SK-N-SH (cell line): ENCODE measurements at regions not wholly inside any gene's neighbourhood (a gene's known extent, or its start where the extent isn't known, plus 50 kb on each side); places are given as distances from the start of the nearest gene placed in this dataset.

ENCODE experiments used
- CTCF ChIA-PET: fragments of 300-600, 350-600 bp; formaldehyde crosslinking; extraction: SDS; loops from one replicate; lab custom pipeline; 2021; lab: Yijun Ruan, JAX
- POLR2A ChIA-PET: fragments of 350-600 bp; sonication (Branson Sonifier 250); formaldehyde crosslinking; extraction: SDS; loops from one replicate; lab custom pipeline; 2020; ENCODE audit warnings: antibody characterized with exemption, inconsistent platforms; lab: Yijun Ruan, JAX
- DNase-seq: peaks from one replicate; pipeline ENCODE4 v3.0.0; 2012
- H2AFZ ChIP-seq: fragments of 200-600 bp; sonication (generic); 2 replicates; pipeline ENCODE4 v1.8.1; 2016; ENCODE audit warnings: antibody characterized with exemption, mild to moderate bottlenecking, low read depth
- H3F3A ChIP-seq: fragments of 200-600 bp; sonication (generic); replicated peaks from 2 replicates; pipeline ENCODE3; 2016; ENCODE audit warnings: antibody characterized with exemption, mild to moderate bottlenecking; ENCODE audit not compliant: insufficient read depth
- H3K27ac ChIP-seq, 2 experiments: fragments of 200-500 bp in 1 of 2; fragments of 200-600 bp in 1 of 2; sonication (Bioruptor generic) in 1 of 2; sonication (generic), shearing (Covaris generic) in 1 of 2; 2 replicates each; pipeline versions ENCODE4 v1.5.1 to v1.6.1; 2014 to 2016; ENCODE audit warnings: low read depth in 2 of 2, inconsistent platforms in 1 of 2, low read length in 1 of 2, mild to moderate bottlenecking in 1 of 2, mixed read lengths in 1 of 2
- H3K27me3 ChIP-seq: fragments of 200-600 bp; sonication (generic), shearing (Covaris generic); 2 replicates; pipeline ENCODE4 v1.6.1; 2016; ENCODE audit warnings: mixed run types; ENCODE audit not compliant: insufficient read depth
- H3K36me3 ChIP-seq, 2 experiments: fragments of 200-500 bp in 1 of 2; fragments of 200-600 bp in 1 of 2; sonication (Bioruptor generic) in 1 of 2; sonication (generic) in 1 of 2; replicated peaks in 1 of 2; 2 replicates each; pipeline versions ENCODE3 to v1.5.1; 2014 to 2016; ENCODE audit warnings: low read length in 1 of 2, mild to moderate bottlenecking in 1 of 2; ENCODE audit not compliant: insufficient read depth in 2 of 2, control insufficient read depth in 1 of 2
- H3K4me1 ChIP-seq, 2 experiments: fragments of 200-500 bp in 1 of 2; fragments of 200-600 bp in 1 of 2; sonication (Bioruptor generic) in 1 of 2; sonication (generic), shearing (Covaris generic) in 1 of 2; 2 replicates each; pipeline versions ENCODE4 v1.5.1 to v1.6.1; 2014 to 2016; ENCODE audit warnings: low read depth in 1 of 2, low read length in 1 of 2, mixed run types in 1 of 2; ENCODE audit not compliant: insufficient read depth in 2 of 2, control insufficient read depth in 1 of 2
- H3K4me2 ChIP-seq: fragments of 200-600 bp; sonication (generic), shearing (Covaris generic); 2 replicates; pipeline ENCODE4 v1.6.1; 2017; ENCODE audit warnings: mixed run types
- H3K4me3 ChIP-seq, 2 experiments: fragments of 200-500 bp in 1 of 2; fragments of 200-600 bp in 1 of 2; sonication (Bioruptor generic) in 1 of 2; sonication (generic), shearing (Covaris generic) in 1 of 2; 2 replicates each; pipeline versions ENCODE4 v1.5.1 to v1.8.1; 2014 to 2016; ENCODE audit warnings: low read depth in 2 of 2, inconsistent platforms in 1 of 2, low read length in 1 of 2, mild to moderate bottlenecking in 1 of 2, mixed read lengths in 1 of 2, moderate library complexity in 1 of 2
- H3K79me2 ChIP-seq: fragments of 200-600 bp; sonication (generic); 2 replicates; pipeline ENCODE4 v1.8.1; 2017; ENCODE audit warnings: mild to moderate bottlenecking; ENCODE audit not compliant: insufficient read depth
- H3K9ac ChIP-seq: fragments of 200-600 bp; sonication (generic); 2 replicates; pipeline ENCODE4 v1.6.1; 2017; ENCODE audit warnings: mixed run types
- H3K9me2 ChIP-seq: fragments of 200-600 bp; sonication (generic); 2 replicates; pipeline ENCODE4 v1.6.1; 2017; ENCODE audit warnings: mixed run types
- H3K9me3 ChIP-seq: fragments of 200-600 bp; sonication (generic); 2 replicates; pipeline ENCODE4 v1.6.1; 2017; ENCODE audit warnings: mixed run types, mild to moderate bottlenecking, moderate library complexity
- H4K20me1 ChIP-seq: fragments of 200-600 bp; sonication (generic); 2 replicates; pipeline ENCODE4 v1.6.1; 2017; ENCODE audit warnings: mild to moderate bottlenecking, mixed run types; ENCODE audit not compliant: insufficient read depth
- CHD2 ChIP-seq: fragments of 150-350 bp; IDR thresholded peaks from 2 replicates; pipeline ENCODE4 v1.6.1; 2018; ENCODE audit warnings: low read length; ENCODE audit not compliant: partially characterized antibody
- ELF1 ChIP-seq: IDR thresholded peaks from 2 replicates; pipeline ENCODE4 v1.4.0; 2012
- FOSL2 ChIP-seq: IDR thresholded peaks from 2 replicates; pipeline ENCODE4 v1.4.0; 2012; ENCODE audit warnings: low read depth, mild to moderate bottlenecking, moderate library complexity, borderline replicate concordance
- FOXJ3 ChIP-seq: sonication (generic); formaldehyde crosslinking; IDR thresholded peaks from 2 replicates; pipeline ENCODE4 v1.5.1; 2020; ENCODE audit warnings: mild to moderate bottlenecking, missing genetic modification reagents
- FOXM1 ChIP-seq: IDR thresholded peaks from 2 replicates; pipeline ENCODE4 v1.4.0; 2012; ENCODE audit warnings: low read depth, mild to moderate bottlenecking
- MXI1 ChIP-seq: IDR thresholded peaks from 2 replicates; pipeline ENCODE4 v1.6.1; 2012; ENCODE audit warnings: mild to moderate bottlenecking, low read depth, low read length, improper control_type of control experiment
- NFIC ChIP-seq: IDR thresholded peaks from 2 replicates; pipeline ENCODE4 v1.4.0; 2012; ENCODE audit warnings: borderline replicate concordance
- NRF1 ChIP-seq: IDR thresholded peaks from 2 replicates; pipeline ENCODE4 v1.6.1; 2012; ENCODE audit warnings: low read depth, mild to moderate bottlenecking, low read length
- PBX3 ChIP-seq: IDR thresholded peaks from 2 replicates; pipeline ENCODE4; 2012
- RAD21 ChIP-seq: IDR thresholded peaks from 2 replicates; pipeline ENCODE4 v1.6.1; 2012; ENCODE audit warnings: mild to moderate bottlenecking, low read length
- RCOR1 ChIP-seq: fragments of 150-350 bp; IDR thresholded peaks from 2 replicates; pipeline ENCODE4 v1.6.1; 2017; ENCODE audit warnings: antibody characterized with exemption, low read length
- RXRA ChIP-seq: IDR thresholded peaks from 2 replicates; pipeline ENCODE4 v1.4.0; 2012; ENCODE audit warnings: low read depth, mild to moderate bottlenecking, borderline replicate concordance
- SIN3A ChIP-seq: IDR thresholded peaks from 2 replicates; pipeline ENCODE4 v1.6.1; 2012; ENCODE audit warnings: low read depth, mild to moderate bottlenecking, low read length, moderate library complexity, borderline replicate concordance
- TAF1 ChIP-seq: IDR thresholded peaks from 2 replicates; pipeline ENCODE4 v1.6.1; 2012; ENCODE audit warnings: low read depth, mild to moderate bottlenecking, low read length, moderate library complexity, borderline replicate concordance
- USF1 ChIP-seq: IDR thresholded peaks from 2 replicates; pipeline ENCODE4 v1.4.0; 2012; ENCODE audit warnings: low read depth, borderline replicate concordance
- USF2 ChIP-seq: fragments of 150-350 bp; IDR thresholded peaks from 2 replicates; pipeline ENCODE4 v1.6.1; 2017; ENCODE audit warnings: antibody characterized with exemption, low read length, low read depth, borderline replicate concordance
- WGBS: methylation state at CpG from one replicate; pipeline ENCODE4 v1.1.6; 2017; ENCODE audit warnings: low lambda C conversion rate; 5-methylcytosine and 5-hydroxymethylcytosine counted together

- TF ChIP-seq NFIC = no peak
- no peak for TF ChIP-seq USF2
- no peak for TF ChIP-seq PBX3
- no peak for TF ChIP-seq CHD2
- TF ChIP-seq RCOR1 = no peak
- TF ChIP-seq FOXJ3 (CRISPR knock-in tag) = no peak
- TF ChIP-seq USF1 = no peak
- no peak for TF ChIP-seq ELF1
- POLR2A ChIA-PET = no interaction called here
- H3K27ac ChIP-seq = peak overlapping the region in 1 of 2 experiments; percentile 96; a peak in 1 of 4 replicates
Observed at GRCh38 chr2:203805486-203805838, 62.1 kb upstream of the CTLA4 start.

GRCh38 chr2:203806761-203807160 is 60.8 kb upstream of the CTLA4 start:
- Histone ChIP-seq H3K79me2 (no peaks in the 10 kb centered on the region), H3K27ac (peak overlapping the region in 1 of 2 experiments; percentile 96; a peak in 2 of 4 replicates), H2AFZ (no peak overlapping the region), H3K4me3 (no peak overlapping the region), H3K4me2 (no peak overlapping the region), H3K27me3 (no peaks in the 10 kb centered on the region), H3K4me1 (peaks cover 4 to 61% of the 10 kb centered on the region in 2 experiments), H3K9me2 (no peaks in the 10 kb centered on the region), H3F3A (peaks cover 67% of the 10 kb centered on the region), H3K9me3 (0 out of 2 replicates have a peak, but pooled peaks cover 5% of the 10 kb centered on the region), H3K9ac (no peak overlapping the region; the same call in 1 of the 2 replicates), H3K36me3 (no peaks in the 10 kb centered on the region), H4K20me1 (no peaks in the 10 kb centered on the region)
- 93% methylated on average over 1 of the region's 1 CpG for WGBS
- CTCF ChIA-PET = interaction anchor here (0.5 to 1.4 kb wide), 3 partner anchors 9 to 103 kb away, joined by 3 to 8 read pairs (median 3); no protein-coding TSS in a partner anchor
- DNase-seq = no peak
- TF ChIP-seq RAD21 (no peak), RXRA (no peak), FOSL2 (no peak), USF1 (no peak), TAF1 (no peak), NRF1 (no peak), MXI1 (no peak), FOXM1 (no peak), SIN3A (no peak)
- POLR2A ChIA-PET = no interaction called here

More at GRCh38 chr2:203805486-203805838, 62.1 kb upstream of the CTLA4 start:
- no peak for DNase-seq
- no peaks in the 10 kb centered on the region for H3K9me2 ChIP-seq
- no peak overlapping the region for H2AFZ ChIP-seq
- H3K4me2 ChIP-seq = no peak overlapping the region
- H3F3A ChIP-seq = peaks cover 58% of the 10 kb centered on the region
- H3K79me2 ChIP-seq = no peaks in the 10 kb centered on the region
- H3K4me1 ChIP-seq = peaks cover 4 to 50% of the 10 kb centered on the region in 2 experiments
- H3K9me3 ChIP-seq = 0 out of 2 replicates have a peak, but pooled peaks cover 5% of the 10 kb centered on the region
- no peaks in the 10 kb centered on the region for H3K27me3 ChIP-seq
- CTCF ChIA-PET = interaction anchor here (1.0 kb wide), 1 partner anchor 10 kb away, joined by 3 read pairs; no protein-coding TSS in a partner anchor
- no peak overlapping the region for H3K9ac ChIP-seq
- whole genome bisulfite sequencing = 98% methylated on average over 1 of the region's 1 CpG
- H4K20me1 ChIP-seq = no peaks in the 10 kb centered on the region
- H3K4me3 ChIP-seq = no peak overlapping the region
- H3K36me3 ChIP-seq = no peaks in the 10 kb centered on the region
